Lung (tissue), 11 donors: ENCODE measurements at regions not wholly inside any gene's neighbourhood (a gene's known extent, or its start where the extent isn't known, plus 50 kb on each side); places are given as distances from the start of the nearest gene placed in this dataset.
A peak's percentile ranks its signal among the peaks of the same experiment; 100 is the strongest.

Experiments
- ATAC-seq: fragments of 200-7000 bp; cut with Tn5 transposase; one replicate; pipeline ENCODE4 v1.9.1; 2020; ENCODE audit warnings: moderate number of reproducible peaks; ENCODE audit not compliant: insufficient read depth, low FRiP score
- DNase-seq, 3 donors: peaks; one replicate each; pipeline ENCODE4 v3.0.0-alpha.2; 2013 to 2017
- H3K27ac ChIP-seq, 2 donors: one replicate each; pipeline ENCODE4 v1.5.1; 2013; ENCODE audit warnings: mild to moderate bottlenecking in 2 of 2, moderate library complexity in 2 of 2, control low read depth in 1 of 2, inconsistent platforms in 1 of 2, low read depth in 1 of 2, low read length in 1 of 2
- H3K27me3 ChIP-seq, 3 donors: one replicate each; pipeline ENCODE4 v1.5.1; 2013; ENCODE audit warnings: low read length in 2 of 3; ENCODE audit not compliant: control insufficient read depth in 3 of 3, insufficient read depth in 3 of 3
- H3K36me3 ChIP-seq, 4 donors: one replicate each; pipeline ENCODE4 v1.5.1; 2013; ENCODE audit warnings: low read length in 4 of 4, mild to moderate bottlenecking in 1 of 4, moderate library complexity in 1 of 4; ENCODE audit not compliant: control insufficient read depth in 4 of 4, insufficient read depth in 4 of 4
- H3K4me1 ChIP-seq, 5 donors: one replicate each; pipeline ENCODE4 v1.5.1; 2013; ENCODE audit warnings: low read length in 5 of 5, mild to moderate bottlenecking in 2 of 5, moderate library complexity in 1 of 5; ENCODE audit not compliant: control insufficient read depth in 5 of 5, insufficient read depth in 5 of 5
- H3K4me3 ChIP-seq: one replicate; pipeline ENCODE4 v1.5.1; 2013; ENCODE audit warnings: mild to moderate bottlenecking, control low read depth, moderate library complexity
- H3K9ac ChIP-seq, 2 donors: one replicate each; pipeline ENCODE4 v1.5.1; 2013; ENCODE audit warnings: low read length in 2 of 2, control low read depth in 1 of 2; ENCODE audit not compliant: insufficient read depth in 1 of 2
- H3K9me3 ChIP-seq, 4 donors: one replicate each; pipeline ENCODE4 v1.5.1; 2013; ENCODE audit warnings: low read length in 3 of 4, mild to moderate bottlenecking in 1 of 4, moderate library complexity in 1 of 4; ENCODE audit not compliant: control insufficient read depth in 4 of 4, insufficient read depth in 3 of 4
- WGBS, 2 donors: extraction: QIAGEN DNeasy Blood & Tissue Kit; methylation state at CpG; one replicate each; pipeline ENCODE4 v1.1.7; 2013; 5-methylcytosine and 5-hydroxymethylcytosine counted together
- TF ChIP-seq, protein P1 (sequence below): IDR thresholded peaks from 2 replicates; pipeline ENCODE4 v1.5.1; 2012; ENCODE audit warnings: mild to moderate bottlenecking; ENCODE audit errors: control extremely low read depth, extremely low read depth
- donor health status: control.
- donor health status: control.
- donor health status: Bipolar disorder and iron deficiency.
- donor health status: healthy.
- donor health status: DM: yes; HTN: yes; CAD: no.

DNA sequence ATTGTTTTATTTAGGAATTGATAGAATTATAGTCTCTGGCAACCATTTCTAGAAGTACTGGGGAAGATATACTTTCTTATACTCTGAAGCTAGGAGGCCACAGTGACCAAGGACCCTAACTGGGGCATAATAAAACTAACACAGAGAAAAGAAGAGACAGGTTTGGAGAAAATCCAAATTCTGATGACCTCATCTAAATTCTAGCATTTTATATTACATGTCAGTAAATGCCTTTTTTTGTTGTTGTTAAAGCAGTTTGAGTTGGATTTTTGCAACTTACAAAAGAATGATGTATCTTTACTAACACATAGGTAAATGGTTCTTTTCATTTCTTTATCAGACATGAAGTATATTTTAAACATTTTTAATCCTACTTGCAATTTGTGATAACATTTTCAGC, 933.3 kb downstream of the TMTC2 start:
- no peak for ATAC-seq
- no peak overlapping the region for H3K4me3 ChIP-seq
- H3K9me3 ChIP-seq: no peaks in the 10 kb centered on the region
- H3K36me3 ChIP-seq: no peaks in the 10 kb centered on the region
- no peak overlapping the region for H3K9ac ChIP-seq
- no peaks in the 10 kb centered on the region for H3K4me1 ChIP-seq
- no peak for DNase-seq
- H3K27ac ChIP-seq: no peak overlapping the region
- no peaks in the 10 kb centered on the region for H3K27me3 ChIP-seq
- TF ChIP-seq, protein P1, sequence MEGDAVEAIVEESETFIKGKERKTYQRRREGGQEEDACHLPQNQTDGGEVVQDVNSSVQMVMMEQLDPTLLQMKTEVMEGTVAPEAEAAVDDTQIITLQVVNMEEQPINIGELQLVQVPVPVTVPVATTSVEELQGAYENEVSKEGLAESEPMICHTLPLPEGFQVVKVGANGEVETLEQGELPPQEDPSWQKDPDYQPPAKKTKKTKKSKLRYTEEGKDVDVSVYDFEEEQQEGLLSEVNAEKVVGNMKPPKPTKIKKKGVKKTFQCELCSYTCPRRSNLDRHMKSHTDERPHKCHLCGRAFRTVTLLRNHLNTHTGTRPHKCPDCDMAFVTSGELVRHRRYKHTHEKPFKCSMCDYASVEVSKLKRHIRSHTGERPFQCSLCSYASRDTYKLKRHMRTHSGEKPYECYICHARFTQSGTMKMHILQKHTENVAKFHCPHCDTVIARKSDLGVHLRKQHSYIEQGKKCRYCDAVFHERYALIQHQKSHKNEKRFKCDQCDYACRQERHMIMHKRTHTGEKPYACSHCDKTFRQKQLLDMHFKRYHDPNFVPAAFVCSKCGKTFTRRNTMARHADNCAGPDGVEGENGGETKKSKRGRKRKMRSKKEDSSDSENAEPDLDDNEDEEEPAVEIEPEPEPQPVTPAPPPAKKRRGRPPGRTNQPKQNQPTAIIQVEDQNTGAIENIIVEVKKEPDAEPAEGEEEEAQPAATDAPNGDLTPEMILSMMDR: no peak

DNA sequence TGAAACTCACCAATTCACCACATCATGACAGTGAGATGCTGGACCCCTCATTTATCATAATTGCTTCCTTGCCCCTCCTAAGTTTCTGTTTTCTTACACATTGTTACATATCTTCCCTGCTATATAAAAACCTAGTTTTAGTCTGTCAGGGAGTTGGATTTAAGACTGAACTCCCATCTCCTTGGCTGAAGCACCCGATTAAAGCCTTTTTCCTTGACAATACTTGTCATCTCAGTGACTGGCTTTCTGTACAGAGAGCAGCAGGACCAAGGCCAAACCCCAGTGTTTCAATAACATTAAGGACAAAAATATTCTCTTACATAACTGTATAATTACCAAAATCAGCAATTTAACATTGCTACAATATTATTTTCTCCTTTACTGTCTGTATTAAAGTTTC, 928.4 kb downstream of the TMTC2 start:
- ATAC-seq (no peak), DNase-seq (no peak)
- no peak overlapping the region for H3K27ac ChIP-seq
- TF ChIP-seq, protein P1: no peak
- H3K9me3 ChIP-seq: peaks cover 0 to 7% (median 0%) of the 10 kb centered on the region in 4 donors
- 86 to 87% methylated on average over 1 of the region's 1 CpG for WGBS, 2 donors
- no peaks in the 10 kb centered on the region for H3K36me3 ChIP-seq
- no peaks in the 10 kb centered on the region for H3K27me3 ChIP-seq
- H3K9ac ChIP-seq: no peak overlapping the region
- H3K4me1 ChIP-seq: peaks cover 0 to 4% (median 0%) of the 10 kb centered on the region in 5 donors
- no peak overlapping the region for H3K4me3 ChIP-seq

DNA sequence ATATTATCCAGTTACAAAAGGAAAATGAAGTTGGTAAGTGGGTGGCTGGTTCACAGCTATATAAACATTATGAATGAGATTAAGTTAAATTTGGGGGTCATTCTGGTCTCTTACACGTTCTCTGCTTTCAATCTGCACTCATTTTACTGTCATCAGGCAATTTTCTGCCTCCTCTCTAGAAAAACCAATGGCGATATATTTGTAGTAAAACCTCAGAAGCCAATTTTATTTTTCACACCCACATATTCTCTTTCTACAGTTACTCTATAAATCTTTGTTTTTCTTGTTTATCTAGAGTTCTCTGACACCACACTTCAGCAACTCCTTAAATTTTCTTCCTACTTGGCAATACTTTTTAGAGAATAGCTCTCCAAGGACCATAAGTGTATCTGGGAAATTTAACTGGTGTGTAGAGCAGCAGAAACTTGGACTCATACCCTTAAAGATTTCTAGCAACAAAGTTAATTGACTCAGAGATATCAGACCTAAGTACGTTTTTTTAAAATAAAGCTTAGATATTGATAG, 926.9 kb downstream of the TMTC2 start:
- no peaks in the 10 kb centered on the region for H3K27me3 ChIP-seq
- H3K36me3 ChIP-seq: no peaks in the 10 kb centered on the region
- TF ChIP-seq, protein P1: no peak
- H3K9me3 ChIP-seq: peaks cover 0 to 7% (median 0%) of the 10 kb centered on the region in 4 donors
- DNase-seq: peak in 2 of 3 donors; percentile 83 to 84
- WGBS, 2 donors: 46 to 60% methylated on average over 3 of the region's 3 CpGs
- no peak for ATAC-seq
- H3K4me3 ChIP-seq: no peak overlapping the region
- H3K27ac ChIP-seq: no peak overlapping the region
- peaks cover 0 to 4% (median 0%) of the 10 kb centered on the region in 5 donors for H3K4me1 ChIP-seq
- H3K9ac ChIP-seq: no peak overlapping the region

DNA sequence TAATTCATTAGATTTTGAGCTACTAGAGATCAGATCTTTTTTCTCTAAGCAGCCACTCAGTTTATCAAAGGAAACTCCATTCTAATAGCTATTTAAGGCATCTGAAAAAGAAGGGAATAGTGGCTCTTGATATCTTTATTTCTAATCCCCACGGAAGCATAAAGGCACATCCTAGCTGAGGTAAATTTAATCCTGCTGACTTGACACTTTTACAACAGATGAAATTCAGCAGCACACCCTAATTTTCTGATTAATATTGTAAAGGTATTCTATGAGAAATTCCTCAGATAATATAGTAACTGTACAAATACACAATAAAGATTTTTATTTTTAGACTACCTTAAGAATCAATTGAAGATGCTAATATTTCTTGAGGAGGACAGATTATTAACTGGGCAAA, 916.4 kb downstream of the TMTC2 start:
- no peak for DNase-seq
- Histone ChIP-seq H3K27ac (no peak overlapping the region), H3K4me1 (no peaks in the 10 kb centered on the region), H3K27me3 (no peaks in the 10 kb centered on the region), H3K36me3 (no peaks in the 10 kb centered on the region), H3K9me3 (peaks cover 0 to 18% (median 9%) of the 10 kb centered on the region in 4 donors), H3K4me3 (no peak overlapping the region), H3K9ac (no peak overlapping the region)
- TF ChIP-seq, protein P1: no peak
- WGBS, 2 donors: 82 to 89% methylated on average over 1 of the region's 1 CpG
- ATAC-seq: no peak
